HL-60 (cell line): ENCODE measurements at regions not wholly inside any gene's neighbourhood (a gene's known extent, or its start where the extent isn't known, plus 50 kb on each side); places are given as distances from the start of the nearest gene placed in this dataset.

ENCODE experiments used
- DNase-seq, 2 experiments: peaks; one replicate each; pipeline ENCODE4 v3.0.0-alpha.2; 2010 to 2020; ENCODE audit warnings: low read depth in 1 of 2, low spot score in 1 of 2
- H3K27ac ChIP-seq: fragments of 250-450 bp; sonication (Bioruptor Pico); replicated peaks from 2 replicates; pipeline ENCODE4 v1.5.1; 2020; ENCODE audit warnings: mild to moderate bottlenecking, moderate library complexity
- H3K27me3 ChIP-seq: fragments of 250-450 bp; sonication (Bioruptor Pico); 2 replicates; pipeline ENCODE4 v1.5.1; 2021; ENCODE audit warnings: mild to moderate bottlenecking, moderate library complexity; ENCODE audit not compliant: insufficient read depth, poor library complexity, severe bottlenecking
- H3K4me3 ChIP-seq: replicated peaks from 2 replicates; pipeline ENCODE4 v1.5.1; 2011; ENCODE audit warnings: mild to moderate bottlenecking, control low read depth, low read length; ENCODE audit not compliant: insufficient read depth
- CTCF ChIP-seq: IDR thresholded peaks from one replicate; pipeline ENCODE4 v1.5.1; 2011; ENCODE audit warnings: low read length, control low read depth, inconsistent platforms; ENCODE audit not compliant: insufficient read depth
- GABPA ChIP-seq: IDR thresholded peaks from 2 replicates; pipeline ENCODE4 v1.6.1; 2012; ENCODE audit warnings: low read depth
- POLR2AphosphoS5 ChIP-seq: IDR thresholded peaks from 2 replicates; pipeline ENCODE4 v1.6.1; 2012; ENCODE audit warnings: low read depth
- REST ChIP-seq: IDR thresholded peaks from 2 replicates; pipeline ENCODE4 v1.6.1; 2012; ENCODE audit warnings: low read depth; ENCODE audit not compliant: insufficient replicate concordance
- SPI1 ChIP-seq: IDR thresholded peaks from 2 replicates; pipeline ENCODE4 v1.6.1; 2012; ENCODE audit warnings: low read depth, mild to moderate bottlenecking, borderline replicate concordance

GRCh38 chr5:51997500-51997899, 614.3 kb downstream of the ISL1 start:
- no peak overlapping the region for H3K4me3 ChIP-seq
- no peak overlapping the region for H3K27ac ChIP-seq
- no peak for TF ChIP-seq CTCF
- TF ChIP-seq SPI1: no peak
- TF ChIP-seq REST: no peak
- no peak for TF ChIP-seq POLR2AphosphoS5
- TF ChIP-seq GABPA: no peak
- no peaks in the 10 kb centered on the region for H3K27me3 ChIP-seq
- DNase-seq: no peak

GRCh38 chr5:51997949-51998348, 614.7 kb downstream of the ISL1 start:
- Histone ChIP-seq H3K27me3 (no peaks in the 10 kb centered on the region), H3K27ac (no peak overlapping the region), H3K4me3 (no peak overlapping the region)
- no peak for TF ChIP-seq SPI1
- no peak for TF ChIP-seq GABPA
- no peak for TF ChIP-seq REST
- TF ChIP-seq POLR2AphosphoS5: no peak
- no peak for TF ChIP-seq CTCF
- no peak for DNase-seq

GRCh38 chr5:52007230-52007858, 624.1 kb downstream of the ISL1 start:
- H3K27ac ChIP-seq: no peak overlapping the region
- no peaks in the 10 kb centered on the region for H3K27me3 ChIP-seq
- H3K4me3 ChIP-seq: no peak overlapping the region
- peak in 1 of 2 experiments; percentile 4 for DNase-seq
- TF ChIP-seq GABPA (no peak), SPI1 (no peak), POLR2AphosphoS5 (no peak), CTCF (peak; percentile 39)

GRCh38 chr5:52010454-52010853, 627.2 kb downstream of the ISL1 start:
- no peak overlapping the region for H3K4me3 ChIP-seq
- DNase-seq: no peak

More at GRCh38 chr5:52010454-52010853, 627.2 kb downstream of the ISL1 start:
- no peak for TF ChIP-seq POLR2AphosphoS5
- no peak for TF ChIP-seq CTCF
- TF ChIP-seq GABPA: no peak
- TF ChIP-seq REST: no peak
- TF ChIP-seq SPI1: no peak
- H3K27ac ChIP-seq: no peak overlapping the region
- H3K27me3 ChIP-seq: peaks cover 2% of the 10 kb centered on the region
